Kidney epithelial cell (primary cell): ENCODE measurements at regions not wholly inside any gene's neighbourhood (a gene's known extent, or its start where the extent isn't known, plus 50 kb on each side); places are given as distances from the start of the nearest gene placed in this dataset.
A peak's percentile ranks its signal among the peaks of the same experiment; 100 is the strongest.

Source experiments
- DNase-seq: peaks from one replicate; pipeline ENCODE4 v3.0.0-alpha.2; 2010; ENCODE audit warnings: low read depth
- H3K27me3 ChIP-seq: 2 replicates; pipeline ENCODE4 v1.6.0; 2011; ENCODE audit warnings: low read length; ENCODE audit not compliant: control insufficient read depth, insufficient read depth
- H3K36me3 ChIP-seq: 2 replicates; pipeline ENCODE4 v1.5.1; 2011; ENCODE audit warnings: low read length; ENCODE audit not compliant: control insufficient read depth, insufficient read depth
- H3K4me3 ChIP-seq: 2 replicates; pipeline ENCODE4 v1.5.1; 2011; ENCODE audit warnings: low read depth, mild to moderate bottlenecking, control low read depth, low read length
- TF ChIP-seq, protein P1 (sequence below): IDR thresholded peaks from 2 replicates; pipeline ENCODE4 v1.5.1; 2011; ENCODE audit warnings: mild to moderate bottlenecking, moderate library complexity, low read length, control low read depth, inconsistent platforms; ENCODE audit not compliant: insufficient read depth, poor library complexity, severe bottlenecking

DNA sequence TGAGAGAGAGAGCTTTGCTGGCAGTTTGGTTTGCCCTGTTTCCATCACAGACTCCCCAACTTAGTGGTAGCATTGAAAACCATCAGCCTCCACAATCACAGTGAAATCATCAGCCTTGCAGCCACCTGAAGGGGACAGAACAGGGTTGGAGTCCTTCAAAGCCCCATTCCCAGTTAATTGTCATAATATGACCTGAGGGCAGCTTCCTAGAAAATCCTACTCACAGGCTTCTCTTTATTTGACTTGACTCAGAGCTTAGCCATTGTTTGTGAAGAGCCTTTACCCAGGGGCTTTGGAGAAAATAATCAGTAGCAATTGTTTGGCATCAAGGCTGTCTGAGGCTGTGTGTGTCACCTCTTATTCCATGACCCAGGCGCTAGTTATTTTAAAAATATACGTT is 308.7 kb downstream of the CBLN2 start:
- no peak for DNase-seq
- Histone ChIP-seq H3K36me3 (no peaks in the 10 kb centered on the region), H3K27me3 (no peaks in the 10 kb centered on the region), H3K4me3 (no peak overlapping the region)
- TF ChIP-seq, protein P1, sequence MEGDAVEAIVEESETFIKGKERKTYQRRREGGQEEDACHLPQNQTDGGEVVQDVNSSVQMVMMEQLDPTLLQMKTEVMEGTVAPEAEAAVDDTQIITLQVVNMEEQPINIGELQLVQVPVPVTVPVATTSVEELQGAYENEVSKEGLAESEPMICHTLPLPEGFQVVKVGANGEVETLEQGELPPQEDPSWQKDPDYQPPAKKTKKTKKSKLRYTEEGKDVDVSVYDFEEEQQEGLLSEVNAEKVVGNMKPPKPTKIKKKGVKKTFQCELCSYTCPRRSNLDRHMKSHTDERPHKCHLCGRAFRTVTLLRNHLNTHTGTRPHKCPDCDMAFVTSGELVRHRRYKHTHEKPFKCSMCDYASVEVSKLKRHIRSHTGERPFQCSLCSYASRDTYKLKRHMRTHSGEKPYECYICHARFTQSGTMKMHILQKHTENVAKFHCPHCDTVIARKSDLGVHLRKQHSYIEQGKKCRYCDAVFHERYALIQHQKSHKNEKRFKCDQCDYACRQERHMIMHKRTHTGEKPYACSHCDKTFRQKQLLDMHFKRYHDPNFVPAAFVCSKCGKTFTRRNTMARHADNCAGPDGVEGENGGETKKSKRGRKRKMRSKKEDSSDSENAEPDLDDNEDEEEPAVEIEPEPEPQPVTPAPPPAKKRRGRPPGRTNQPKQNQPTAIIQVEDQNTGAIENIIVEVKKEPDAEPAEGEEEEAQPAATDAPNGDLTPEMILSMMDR: no peak

DNA sequence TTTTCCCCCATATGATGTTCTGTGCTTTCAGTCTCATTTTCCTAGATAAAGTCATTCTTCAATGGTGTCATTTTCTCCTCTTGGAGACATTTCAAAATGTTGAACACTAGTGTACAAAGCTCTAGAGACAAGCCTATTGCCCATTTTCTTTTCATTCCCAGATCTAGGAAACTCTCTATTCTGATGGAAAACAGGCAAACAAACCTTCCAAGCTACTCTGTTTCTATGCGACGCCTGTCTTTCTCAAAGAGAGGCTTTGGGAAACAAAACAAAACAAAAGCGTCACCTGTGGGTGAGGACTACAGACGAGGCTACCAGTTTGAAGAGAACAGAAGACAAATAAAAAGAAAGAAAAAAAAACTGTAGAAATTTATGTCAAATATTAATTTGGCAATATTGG is 311.0 kb downstream of the CBLN2 start:
- TF ChIP-seq, protein P1: no peak
- Histone ChIP-seq H3K36me3 (no peaks in the 10 kb centered on the region), H3K4me3 (no peak overlapping the region), H3K27me3 (no peaks in the 10 kb centered on the region)
- DNase-seq: no peak

DNA sequence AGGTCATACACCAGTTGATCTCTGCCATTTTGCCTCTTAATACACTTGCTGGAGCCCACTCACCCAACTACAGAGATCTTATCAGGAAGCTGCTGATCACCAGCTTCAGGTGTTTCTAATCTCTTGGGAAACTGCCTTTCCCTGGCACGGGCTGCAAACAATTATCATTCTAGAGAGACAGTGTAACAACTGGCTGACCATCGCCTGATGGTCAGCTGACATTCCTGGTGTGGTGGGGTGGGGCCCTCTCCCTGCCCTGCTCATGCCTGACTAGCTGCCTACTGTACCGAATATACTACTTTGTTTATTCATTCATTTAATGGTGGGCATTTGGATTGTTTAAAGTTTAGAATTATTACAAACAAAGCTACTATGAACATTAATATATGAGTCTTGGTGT is 311.5 kb downstream of the CBLN2 start:
- Histone ChIP-seq H3K36me3 (no peaks in the 10 kb centered on the region), H3K27me3 (no peaks in the 10 kb centered on the region), H3K4me3 (no peak overlapping the region)
- no peak for DNase-seq
- TF ChIP-seq, protein P1: no peak

DNA sequence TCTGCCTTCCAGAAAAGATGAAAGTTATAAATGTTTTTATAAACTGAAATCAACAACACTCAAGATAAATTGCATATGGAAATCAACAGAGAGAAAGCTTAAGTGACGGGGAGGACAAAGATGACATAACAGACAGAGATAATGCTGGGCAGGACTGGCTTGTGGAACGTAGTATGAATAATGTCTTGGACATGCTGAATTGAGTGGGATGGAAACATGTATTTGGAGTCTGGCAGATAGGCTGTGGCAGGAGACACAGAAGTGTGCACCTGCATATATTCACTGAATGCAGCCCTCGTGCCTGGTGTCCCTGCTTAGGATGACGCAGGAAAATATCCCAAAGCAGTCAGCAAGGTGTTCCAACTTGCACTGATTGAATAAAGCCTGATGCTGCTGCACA is 318.2 kb downstream of the CBLN2 start:
- no peak for DNase-seq
- Histone ChIP-seq H3K36me3 (no peaks in the 10 kb centered on the region), H3K4me3 (no peak overlapping the region), H3K27me3 (no peaks in the 10 kb centered on the region)
- TF ChIP-seq, protein P1: no peak

DNA sequence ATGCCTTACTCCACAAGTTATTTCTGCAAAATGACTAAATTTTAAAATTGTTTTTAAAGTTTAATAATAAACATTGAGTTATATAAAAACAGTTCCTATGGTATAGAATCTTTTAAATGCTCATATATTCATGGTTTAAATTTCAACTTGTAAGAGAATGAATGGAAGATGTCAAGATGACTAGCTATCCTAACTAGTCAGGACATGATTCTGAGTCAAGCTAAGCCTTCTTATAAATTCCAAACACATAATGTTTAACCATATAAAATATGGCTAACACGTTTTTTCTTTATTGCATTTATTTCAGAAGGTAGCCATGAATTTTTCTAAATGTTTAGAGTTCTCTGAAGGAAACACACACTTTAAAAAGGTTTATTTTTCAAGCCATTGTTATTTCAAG is 320.4 kb downstream of the CBLN2 start:
- TF ChIP-seq, protein P1: no peak
- Histone ChIP-seq H3K4me3 (no peak overlapping the region), H3K27me3 (no peaks in the 10 kb centered on the region), H3K36me3 (no peaks in the 10 kb centered on the region)
- DNase-seq: no peak

DNA sequence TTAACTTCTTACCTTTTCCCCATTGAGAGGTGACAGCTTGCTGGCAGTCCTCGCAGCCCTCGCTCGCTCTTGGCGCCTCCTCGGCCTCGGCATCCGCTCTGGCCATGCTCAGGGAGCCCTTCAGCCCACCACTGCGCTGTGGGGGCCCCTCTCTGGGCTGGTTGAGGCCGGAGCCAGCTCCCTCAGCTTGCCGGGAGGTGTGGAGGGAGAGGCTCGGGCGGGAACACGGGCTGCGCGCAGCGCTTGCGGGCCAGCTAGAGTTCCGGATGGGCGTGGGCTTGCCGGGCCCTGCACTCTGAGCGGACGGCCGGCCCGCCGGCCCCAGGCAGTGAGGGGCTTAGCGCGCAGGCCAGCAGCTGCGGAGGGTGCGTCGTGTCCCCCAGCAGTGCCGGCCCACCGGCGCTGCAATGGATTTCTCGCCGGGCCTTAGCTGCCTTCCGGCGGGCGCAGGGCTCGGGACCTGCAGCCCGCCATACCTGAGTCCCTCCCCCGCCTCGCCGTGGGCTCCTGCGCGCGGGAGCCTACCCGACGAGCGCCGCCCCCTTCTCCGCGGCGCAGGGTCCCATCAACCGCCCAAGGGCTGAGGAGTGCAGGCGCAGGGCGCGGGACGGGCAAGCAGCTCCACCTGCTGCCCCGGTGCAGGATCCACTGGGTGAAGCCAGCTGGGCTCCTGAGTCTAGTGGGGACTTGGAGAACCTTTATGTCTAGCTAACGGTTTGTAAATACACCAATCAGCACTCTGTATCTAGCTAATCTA is 335.0 kb downstream of the CBLN2 start:
- Histone ChIP-seq H3K36me3 (no peaks in the 10 kb centered on the region), H3K4me3 (peak overlapping the region; percentile 14), H3K27me3 (no peaks in the 10 kb centered on the region)
- DNase-seq: no peak
- TF ChIP-seq, protein P1: no peak
